Testis (tissue), 2 donors: ENCODE measurements at regions not wholly inside any gene's neighbourhood (a gene's known extent, or its start where the extent isn't known, plus 50 kb on each side); places are given as distances from the start of the nearest gene placed in this dataset.

Experiments used
- CTCF ChIP-seq, 3 experiments: fragments of 450-650 bp in 2 of 3; fragments of 200-600 bp in 1 of 3; sonication (generic) in 1 of 3; IDR thresholded peaks; one replicate each; pipeline ENCODE4 v1.5.1; 2016 to 2019; ENCODE audit warnings: antibody characterized with exemption in 3 of 3, mild to moderate bottlenecking in 2 of 3, moderate library complexity in 1 of 3
- POLR2A ChIP-seq: fragments of 450-650 bp; IDR thresholded peaks from one replicate; pipeline ENCODE4 v1.6.1; 2017; ENCODE audit warnings: antibody characterized with exemption, mild to moderate bottlenecking, moderate library complexity

DNA sequence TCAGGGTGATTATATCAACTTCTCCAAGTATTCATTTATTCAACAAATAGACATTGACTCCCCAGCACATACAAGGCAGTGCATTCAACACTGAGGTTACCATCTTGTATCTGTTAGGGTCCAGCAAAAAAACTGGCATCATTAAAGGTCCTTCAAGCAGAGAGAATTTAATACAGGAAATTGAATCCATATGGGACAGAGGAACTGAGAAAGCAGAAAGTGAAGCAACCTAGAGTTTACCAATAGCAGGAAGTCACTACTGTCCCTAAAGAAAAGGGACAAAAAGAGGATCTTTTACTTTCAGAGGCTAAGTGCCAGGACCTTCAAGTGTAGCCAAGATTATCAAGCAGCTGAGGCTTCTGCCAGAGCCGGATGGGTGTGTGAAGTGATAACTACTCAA lies 237.8 kb upstream of the TBX3 start:
- TF ChIP-seq CTCF (IDR thresholded peaks at IDR 0.05) (no peak), POLR2A (no peak)
